DND-41 (cell line): ENCODE measurements at regions not wholly inside any gene's neighbourhood (a gene's known extent, or its start where the extent isn't known, plus 50 kb on each side); places are given as distances from the start of the nearest gene placed in this dataset.

Experiments
- ATAC-seq: fragments of 200-7000 bp; cut with Tn5 transposase; 3 replicates; pipeline ENCODE4 v1.9.1; 2021; ENCODE audit warnings: low read depth; ENCODE audit not compliant: insufficient read depth
- DNase-seq: peaks from one replicate; pipeline ENCODE4 v3.0.0-alpha.2; 2020
- H2AFZ ChIP-seq: 2 replicates; pipeline ENCODE4 v1.6.0; 2012; ENCODE audit warnings: low read depth, low read length
- H3K27ac ChIP-seq: 2 replicates; pipeline ENCODE4 v1.5.1; 2012; ENCODE audit warnings: low read length, inconsistent platforms
- H3K27me3 ChIP-seq: fragments of 200-600 bp; sonication (generic); 2 replicates; pipeline ENCODE4 v1.6.0; 2012; ENCODE audit warnings: low read length, mild to moderate bottlenecking, inconsistent platforms; ENCODE audit not compliant: insufficient read depth, poor library complexity
- H3K36me3 ChIP-seq: 2 replicates; pipeline ENCODE4 v1.5.1; 2012; ENCODE audit warnings: low read length, inconsistent platforms; ENCODE audit not compliant: insufficient read depth
- H3K4me1 ChIP-seq: 2 replicates; pipeline ENCODE4 v1.5.1; 2012; ENCODE audit warnings: mild to moderate bottlenecking, low read length; ENCODE audit not compliant: insufficient read depth
- H3K4me2 ChIP-seq: 2 replicates; pipeline ENCODE4 v1.6.0; 2012; ENCODE audit warnings: mild to moderate bottlenecking, moderate library complexity, low read length, inconsistent platforms; ENCODE audit not compliant: insufficient read depth
- H3K4me3 ChIP-seq, 2 experiments: fragments of 200-600 bp in 1 of 2; shearing (Covaris generic) in 1 of 2; 2 replicates each; pipeline ENCODE4 v1.5.1; 2012 to 2016; ENCODE audit warnings: inconsistent platforms in 2 of 2, low read length in 2 of 2, mild to moderate bottlenecking in 2 of 2, low read depth in 1 of 2, moderate library complexity in 1 of 2
- H3K79me2 ChIP-seq: 2 replicates; pipeline ENCODE4 v1.6.0; 2012; ENCODE audit warnings: low read length, inconsistent platforms; ENCODE audit not compliant: insufficient read depth
- H3K9ac ChIP-seq: 2 replicates; pipeline ENCODE4 v1.6.0; 2012; ENCODE audit warnings: low read depth, mild to moderate bottlenecking, inconsistent platforms, low read length, moderate library complexity
- H3K9me3 ChIP-seq: 2 replicates; pipeline ENCODE4 v1.5.1; 2012; ENCODE audit warnings: low read length, moderate library complexity, mild to moderate bottlenecking, inconsistent platforms; ENCODE audit not compliant: insufficient read depth, severe bottlenecking
- H4K20me1 ChIP-seq: 2 replicates; pipeline ENCODE4 v1.6.0; 2012; ENCODE audit warnings: low read length; ENCODE audit not compliant: insufficient read depth
- CTCF ChIP-seq: IDR thresholded peaks from 2 replicates; pipeline ENCODE4 v1.5.1; 2012; ENCODE audit warnings: borderline replicate concordance, low read length, moderate library complexity, mild to moderate bottlenecking; ENCODE audit not compliant: poor library complexity, severe bottlenecking; ENCODE audit errors: extremely low read depth
- EZH2 ChIP-seq: IDR thresholded peaks from 3 replicates; pipeline ENCODE4 v1.6.1; 2012; ENCODE audit warnings: borderline replicate concordance, low read depth, mild to moderate bottlenecking, moderate library complexity, low read length, inconsistent platforms; ENCODE audit not compliant: severe bottlenecking

GRCh38 chr12:124194264-124194892, 100.5 kb upstream of the RFLNA start:
- H3K4me1 ChIP-seq: peaks cover 6% of the 10 kb centered on the region
- DNase-seq (no peak), ATAC-seq (no peak)
- no peaks in the 10 kb centered on the region for H3K9me3 ChIP-seq
- H4K20me1 ChIP-seq: no peaks in the 10 kb centered on the region
- H3K9ac ChIP-seq: no peak overlapping the region
- no peaks in the 10 kb centered on the region for H3K79me2 ChIP-seq
- H2AFZ ChIP-seq: no peak overlapping the region
- H3K27me3 ChIP-seq: no peaks in the 10 kb centered on the region
- no peak for TF ChIP-seq EZH2
- TF ChIP-seq CTCF: no peak
- no peak overlapping the region for H3K27ac ChIP-seq
- H3K4me2 ChIP-seq: no peak overlapping the region
- no peak overlapping the region for H3K4me3 ChIP-seq
- H3K36me3 ChIP-seq: no peaks in the 10 kb centered on the region

- H3K36me3 ChIP-seq: no peaks in the 10 kb centered on the region
- H3K9ac ChIP-seq: no peak overlapping the region
- no peaks in the 10 kb centered on the region for H3K9me3 ChIP-seq
- H3K4me3 ChIP-seq: no peak overlapping the region
- H3K27ac ChIP-seq: no peak overlapping the region
- H3K79me2 ChIP-seq: no peaks in the 10 kb centered on the region
- ATAC-seq (no peak), DNase-seq (no peak)
- no peak overlapping the region for H3K4me2 ChIP-seq
- no peaks in the 10 kb centered on the region for H4K20me1 ChIP-seq
- no peak overlapping the region for H2AFZ ChIP-seq
- no peaks in the 10 kb centered on the region for H3K27me3 ChIP-seq
- no peak for TF ChIP-seq CTCF
- TF ChIP-seq EZH2: no peak
- H3K4me1 ChIP-seq: peaks cover 6% of the 10 kb centered on the region
Measured at GRCh38 chr12:124194893-124195566, 99.9 kb upstream of the RFLNA start.

- TF ChIP-seq EZH2: no peak
- TF ChIP-seq CTCF: no peak
- Histone ChIP-seq H3K4me1 (peaks cover 6% of the 10 kb centered on the region), H3K4me2 (no peak overlapping the region), H3K27ac (no peak overlapping the region), H4K20me1 (no peaks in the 10 kb centered on the region), H3K9ac (no peak overlapping the region), H3K9me3 (no peaks in the 10 kb centered on the region), H3K27me3 (no peaks in the 10 kb centered on the region), H3K79me2 (no peaks in the 10 kb centered on the region), H3K4me3 (no peak overlapping the region), H3K36me3 (no peaks in the 10 kb centered on the region), H2AFZ (no peak overlapping the region)
- DNase-seq (no peak), ATAC-seq (no peak)
Measured at GRCh38 chr12:124195567-124195942, 99.3 kb upstream of the RFLNA start.
